ENCODE measurements at regions not wholly inside any gene's neighbourhood (a gene's known extent, or its start where the extent isn't known, plus 50 kb on each side); places are given as distances from the start of the nearest gene placed in this dataset.

- TF ChIP-seq CTCF (IDR thresholded peaks at IDR 0.05; ENCODE audit: low read depth, low read length): no peak
- no peak for TF ChIP-seq EZH2phosphoT487 (IDR thresholded peaks at IDR 0.05; ENCODE audit: low read depth)
- H3K4me1 ChIP-seq (ENCODE audit: low read length): no peaks in the 10 kb centered on the region
Measured at GRCh38 chr3:86658876-86659275, 332.1 kb downstream of the VGLL3 start.

GRCh38 chr3:86654806-86655460, 336.0 kb downstream of the VGLL3 start:
- H3K27me3 ChIP-seq (ENCODE audit: low read depth, low read length): no peaks in the 10 kb centered on the region
- H3K9ac ChIP-seq (ENCODE audit: low read length): no peak overlapping the region
- H3K4me3 ChIP-seq (ENCODE audit: low read length): no peak overlapping the region
- H3K9me3 ChIP-seq (ENCODE audit: insufficient read depth, low read length): no peaks in the 10 kb centered on the region; the same call in 1 of the 2 replicates
- TF ChIP-seq CTCF (IDR thresholded peaks at IDR 0.05; ENCODE audit: low read depth, low read length): no peak
- no peaks in the 10 kb centered on the region for H4K20me1 ChIP-seq (ENCODE audit: insufficient read depth, low read length)
- H3K36me3 ChIP-seq (replicated peaks; ENCODE audit: low read depth, low read length): no peaks in the 10 kb centered on the region
- no peaks in the 10 kb centered on the region for H3K79me2 ChIP-seq (ENCODE audit: low read length)
- no peaks in the 10 kb centered on the region for H3K4me1 ChIP-seq (ENCODE audit: low read length)
- no peak overlapping the region for H3K4me2 ChIP-seq (ENCODE audit: low read length)
- H3K27ac ChIP-seq (ENCODE audit: low read length): no peak overlapping the region
- no peak overlapping the region for H2AFZ ChIP-seq (ENCODE audit: low read depth, low read length)

More at GRCh38 chr3:86658876-86659275, 332.1 kb downstream of the VGLL3 start:
- Histone ChIP-seq H4K20me1 (ENCODE audit: insufficient read depth, low read length) (no peaks in the 10 kb centered on the region), H2AFZ (ENCODE audit: low read depth, low read length) (no peak overlapping the region), H3K36me3 (replicated peaks; ENCODE audit: low read depth, low read length) (no peaks in the 10 kb centered on the region), H3K4me3 (ENCODE audit: low read length) (no peak overlapping the region), H3K27ac (ENCODE audit: low read length) (no peak overlapping the region), H3K9ac (ENCODE audit: low read length) (no peak overlapping the region), H3K79me2 (ENCODE audit: low read length) (no peaks in the 10 kb centered on the region), H3K9me3 (ENCODE audit: insufficient read depth, low read length) (no peaks in the 10 kb centered on the region), H3K27me3 (ENCODE audit: low read depth, low read length) (no peaks in the 10 kb centered on the region), H3K4me2 (ENCODE audit: low read length) (no peak overlapping the region)

GRCh38 chr3:86653661-86654205, 337.2 kb downstream of the VGLL3 start:
- Histone ChIP-seq H3K4me1 (ENCODE audit: low read length) (no peaks in the 10 kb centered on the region), H3K27me3 (ENCODE audit: low read depth, low read length) (no peaks in the 10 kb centered on the region), H3K4me3 (ENCODE audit: low read length) (no peak overlapping the region), H3K79me2 (ENCODE audit: low read length) (no peaks in the 10 kb centered on the region), H4K20me1 (ENCODE audit: insufficient read depth, low read length) (no peaks in the 10 kb centered on the region), H3K9me3 (ENCODE audit: insufficient read depth, low read length) (no peaks in the 10 kb centered on the region; the same call in 1 of the 2 replicates), H2AFZ (ENCODE audit: low read depth, low read length) (peak overlapping the region; percentile 43), H3K4me2 (ENCODE audit: low read length) (peak overlapping the region; percentile 36), H3K9ac (ENCODE audit: low read length) (no peak overlapping the region), H3K36me3 (replicated peaks; ENCODE audit: low read depth, low read length) (no peaks in the 10 kb centered on the region), H3K27ac (ENCODE audit: low read length) (no peak overlapping the region)
- TF ChIP-seq EZH2phosphoT487 (IDR thresholded peaks at IDR 0.05; ENCODE audit: low read depth): no peak
- TF ChIP-seq CTCF (IDR thresholded peaks at IDR 0.05; ENCODE audit: low read depth, low read length): peak; percentile 22

- Histone ChIP-seq H3K27me3 (ENCODE audit: low read depth, low read length) (no peaks in the 10 kb centered on the region), H3K27ac (ENCODE audit: low read length) (no peak overlapping the region), H2AFZ (ENCODE audit: low read depth, low read length) (no peak overlapping the region), H3K9me3 (ENCODE audit: insufficient read depth, low read length) (no peaks in the 10 kb centered on the region; the same call in 1 of the 2 replicates), H3K4me3 (ENCODE audit: low read length) (no peak overlapping the region), H4K20me1 (ENCODE audit: insufficient read depth, low read length) (no peaks in the 10 kb centered on the region), H3K4me2 (ENCODE audit: low read length) (no peak overlapping the region), H3K79me2 (ENCODE audit: low read length) (no peaks in the 10 kb centered on the region), H3K4me1 (ENCODE audit: low read length) (no peaks in the 10 kb centered on the region), H3K36me3 (replicated peaks; ENCODE audit: low read depth, low read length) (no peaks in the 10 kb centered on the region), H3K9ac (ENCODE audit: low read length) (no peak overlapping the region)
- TF ChIP-seq EZH2phosphoT487 (IDR thresholded peaks at IDR 0.05; ENCODE audit: low read depth) (no peak), CTCF (IDR thresholded peaks at IDR 0.05; ENCODE audit: low read depth, low read length) (no peak)
Measured at GRCh38 chr3:86648087-86648486, 342.9 kb downstream of the VGLL3 start.
